ENCODE measurements at regions not wholly inside any gene's neighbourhood (a gene's known extent, or its start where the extent isn't known, plus 50 kb on each side); places are given as distances from the start of the nearest gene placed in this dataset.
A peak's percentile ranks its signal among the peaks of the same experiment; 100 is the strongest.

DNA sequence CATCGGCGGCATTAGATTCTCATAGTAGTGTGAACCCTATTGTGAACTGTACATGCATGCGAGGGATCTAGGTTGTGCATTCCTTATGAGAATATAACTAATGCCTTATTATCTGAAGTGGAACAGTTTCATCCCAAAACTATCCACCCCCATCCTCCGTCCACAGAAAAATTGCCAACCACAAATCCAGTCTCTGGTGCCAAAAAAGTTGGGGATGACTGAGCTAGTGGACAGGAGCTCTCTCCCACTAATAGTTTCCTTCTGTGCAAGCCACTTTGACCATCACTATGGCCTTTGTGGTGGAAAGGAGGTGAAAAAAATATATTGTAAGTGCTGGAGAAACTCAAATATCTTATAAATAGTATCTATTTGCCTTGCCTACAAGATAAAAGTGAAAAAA is 857.8 kb downstream of the DIAPH3 start:
- Histone ChIP-seq H3K27ac (ENCODE audit: low read depth in 2 of 2, low read length in 1 of 2) (no peak overlapping the region), H3K4me1 (ENCODE audit: control insufficient read depth in 1 of 2, insufficient read depth in 2 of 2, low read depth in 1 of 2, low read length in 1 of 2) (no peaks in the 10 kb centered on the region), H4K20me1 (ENCODE audit: insufficient read depth) (no peaks in the 10 kb centered on the region), H3K79me2 (ENCODE audit: insufficient read depth) (no peaks in the 10 kb centered on the region), H3F3A (replicated peaks; ENCODE audit: insufficient read depth) (no peaks in the 10 kb centered on the region), H3K4me2 (no peak overlapping the region), H3K36me3 (replicated peaks in 1 of 2; ENCODE audit: control insufficient read depth in 1 of 2, insufficient read depth in 2 of 2, low read length in 1 of 2) (no peaks in the 10 kb centered on the region), H2AFZ (ENCODE audit: low read depth) (no peak overlapping the region), H3K9me3 (no peaks in the 10 kb centered on the region), H3K27me3 (ENCODE audit: insufficient read depth) (no peaks in the 10 kb centered on the region), H3K9me2 (no peaks in the 10 kb centered on the region), H3K9ac (no peak overlapping the region), H3K4me3 (ENCODE audit: low read depth in 2 of 2, low read length in 1 of 2) (no peak overlapping the region)
- CTCF ChIA-PET: interaction anchor here (3.2 kb wide), 1 partner anchor 12 kb away, joined by 17 read pairs; no protein-coding TSS in a partner anchor
- DNase-seq: no peak
- TF ChIP-seq FOXM1 (IDR thresholded peaks at IDR 0.05; ENCODE audit: low read depth) (no peak), MAX (IDR thresholded peaks at IDR 0.05; ENCODE audit: low read depth) (no peak), SIN3A (IDR thresholded peaks at IDR 0.05; ENCODE audit: borderline replicate concordance, low read depth, low read length) (no peak), FOSL2 (IDR thresholded peaks at IDR 0.05; ENCODE audit: borderline replicate concordance, low read depth) (no peak), ELF1 (IDR thresholded peaks at IDR 0.05) (no peak), RFX5 (IDR thresholded peaks at IDR 0.05; ENCODE audit: low read length) (no peak), TAF1 (IDR thresholded peaks at IDR 0.05; ENCODE audit: borderline replicate concordance, low read depth, low read length) (no peak)
- POLR2A ChIA-PET: no interaction called here
- 78% methylated on average over 4 of the region's 4 CpGs for WGBS (ENCODE audit: low lambda C conversion rate)

GRCh38 chr13:59312776-59313175 is 851.0 kb downstream of the DIAPH3 start:
- H3K36me3 ChIP-seq (replicated peaks in 1 of 2; ENCODE audit: control insufficient read depth in 1 of 2, insufficient read depth in 2 of 2, low read length in 1 of 2): no peaks in the 10 kb centered on the region
- H3K4me1 ChIP-seq (ENCODE audit: control insufficient read depth in 1 of 2, insufficient read depth in 2 of 2, low read depth in 1 of 2, low read length in 1 of 2): no peaks in the 10 kb centered on the region; a peak in 2 of 4 replicates
- DNase-seq: no peak
- H3K9ac ChIP-seq: no peak overlapping the region
- ChIA-PET POLR2A (no interaction called here), CTCF (interaction anchor here (1.0 to 1.7 kb wide), 2 partner anchors 32 to 1688 kb away, joined by 3 to 4 read pairs; no protein-coding TSS in a partner anchor)
- no peak overlapping the region for H3K4me2 ChIP-seq
- H3K4me3 ChIP-seq (ENCODE audit: low read depth in 2 of 2, low read length in 1 of 2): no peak overlapping the region
- no peaks in the 10 kb centered on the region for H3K9me2 ChIP-seq
- TF ChIP-seq POLR2AphosphoS5 (IDR thresholded peaks at IDR 0.05; ENCODE audit: low read depth, low read length) (no peak), TCF12 (IDR thresholded peaks at IDR 0.05) (no peak), PBX3 (IDR thresholded peaks at IDR 0.05) (no peak), SIN3A (IDR thresholded peaks at IDR 0.05; ENCODE audit: borderline replicate concordance, low read depth, low read length) (no peak)
- H3K9me3 ChIP-seq: no peaks in the 10 kb centered on the region
- no peaks in the 10 kb centered on the region for H3K79me2 ChIP-seq (ENCODE audit: insufficient read depth)
- H2AFZ ChIP-seq (ENCODE audit: low read depth): no peak overlapping the region
- H4K20me1 ChIP-seq (ENCODE audit: insufficient read depth): no peaks in the 10 kb centered on the region
- H3K27ac ChIP-seq (ENCODE audit: low read depth in 2 of 2, low read length in 1 of 2): no peak overlapping the region
- H3K27me3 ChIP-seq (ENCODE audit: insufficient read depth): no peaks in the 10 kb centered on the region
- WGBS (ENCODE audit: low lambda C conversion rate): 36% methylated on average over 2 of the region's 3 CpGs
- H3F3A ChIP-seq (replicated peaks; ENCODE audit: insufficient read depth): no peaks in the 10 kb centered on the region

DNA sequence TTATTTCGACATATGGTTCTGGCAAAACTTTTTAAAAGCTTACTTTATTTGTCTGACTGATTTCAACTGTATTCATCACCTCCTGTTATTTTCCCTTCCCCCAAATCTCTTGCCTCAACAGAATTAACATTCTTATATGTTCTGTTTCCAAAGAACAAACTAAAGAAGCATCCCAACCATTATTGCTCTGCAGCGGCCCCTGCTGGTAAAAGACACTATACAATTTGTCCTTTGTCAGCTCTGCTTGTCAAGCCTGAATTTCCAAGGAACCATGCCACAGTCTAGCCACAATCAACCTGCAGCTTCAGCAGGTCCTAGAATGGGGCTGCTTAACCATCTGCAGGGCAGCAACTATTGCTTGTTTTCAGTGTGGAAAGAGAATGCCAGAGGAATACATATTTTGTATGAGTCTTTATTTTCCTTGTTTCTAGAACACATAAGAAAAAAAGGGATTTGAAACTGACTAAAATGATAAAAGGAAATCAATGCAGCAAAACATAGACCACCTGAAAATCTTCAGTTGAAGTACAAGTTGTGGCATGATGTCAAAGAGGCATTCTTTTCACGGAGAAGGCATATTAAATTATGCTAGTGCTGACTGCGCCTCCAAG is 845.3 kb downstream of the DIAPH3 start:
- no peaks in the 10 kb centered on the region for H3K27me3 ChIP-seq (ENCODE audit: insufficient read depth)
- no peak overlapping the region for H3K4me2 ChIP-seq
- peak; percentile 44 for DNase-seq
- H3K9me2 ChIP-seq: no peaks in the 10 kb centered on the region
- no peak overlapping the region; a peak in 1 of 4 replicates for H3K4me3 ChIP-seq (ENCODE audit: low read depth in 2 of 2, low read length in 1 of 2)
- no peak overlapping the region for H2AFZ ChIP-seq (ENCODE audit: low read depth)
- POLR2A ChIA-PET: no interaction called here
- H3K79me2 ChIP-seq (ENCODE audit: insufficient read depth): no peaks in the 10 kb centered on the region
- peak overlapping the region in 1 of 2 experiments; percentile 34; a peak in 2 of 4 replicates for H3K27ac ChIP-seq (ENCODE audit: low read depth in 2 of 2, low read length in 1 of 2)
- H4K20me1 ChIP-seq (ENCODE audit: insufficient read depth): no peaks in the 10 kb centered on the region
- TF ChIP-seq RCOR1 (IDR thresholded peaks at IDR 0.05; ENCODE audit: low read length) (peak; percentile 25; the same call in 1 of the 2 replicates), CHD2 (IDR thresholded peaks at IDR 0.05; ENCODE audit: low read length, partially characterized antibody) (peak; percentile 20), EP300 (IDR thresholded peaks at IDR 0.05; ENCODE audit: borderline replicate concordance in 1 of 2, low read depth in 1 of 2, low read length in 1 of 2) (no peak), SIN3A (IDR thresholded peaks at IDR 0.05; ENCODE audit: borderline replicate concordance, low read depth, low read length) (no peak), RAD21 (IDR thresholded peaks at IDR 0.05; ENCODE audit: low read length) (peak; percentile 86), SMC3 (IDR thresholded peaks at IDR 0.05; ENCODE audit: low read depth, low read length) (peak; percentile 73), CTCF (IDR thresholded peaks at IDR 0.05) (peak; percentile 89), MXI1 (IDR thresholded peaks at IDR 0.05; ENCODE audit: low read depth, low read length) (no peak)
- peaks cover 0 to 4% of the 10 kb centered on the region in 2 experiments; a peak in 3 of 4 replicates for H3K4me1 ChIP-seq (ENCODE audit: control insufficient read depth in 1 of 2, insufficient read depth in 2 of 2, low read depth in 1 of 2, low read length in 1 of 2)
- no peaks in the 10 kb centered on the region for H3K36me3 ChIP-seq (replicated peaks in 1 of 2; ENCODE audit: control insufficient read depth in 1 of 2, insufficient read depth in 2 of 2, low read length in 1 of 2)
- H3K9ac ChIP-seq: no peak overlapping the region
- no peaks in the 10 kb centered on the region for H3F3A ChIP-seq (replicated peaks; ENCODE audit: insufficient read depth)
- WGBS (ENCODE audit: low lambda C conversion rate): 46% methylated on average over 4 of the region's 4 CpGs
- H3K9me3 ChIP-seq: no peaks in the 10 kb centered on the region
- CTCF ChIA-PET: interaction anchor here (0.5 to 3.2 kb wide), 42 partner anchors 9 to 1694 kb away, joined by 3 to 21 read pairs (median 3); no protein-coding TSS in a partner anchor
